HG02588 (cell line): ENCODE measurements at regions not wholly inside any gene's neighbourhood (a gene's known extent, or its start where the extent isn't known, plus 50 kb on each side); places are given as distances from the start of the nearest gene placed in this dataset.

ENCODE experiments used
- ATAC-seq: cut with Tn5 transposase; IDR thresholded peaks from one replicate; pipeline ENCODE4 v1.9.1; 2021; ENCODE audit warnings: mild to moderate bottlenecking, moderate library complexity; ENCODE audit not compliant: unreplicated experiment

- no peak for ATAC-seq
Observed at GRCh38 chr7:113715981-113716856, 202.6 kb downstream of the PPP1R3A start.

GRCh38 chr7:113715262-113715661, 203.5 kb downstream of the PPP1R3A start:
- ATAC-seq = no peak

- peak; percentile 98 for ATAC-seq
Observed at GRCh38 chr7:113710310-113711096, 208.3 kb downstream of the PPP1R3A start.

- ATAC-seq = no peak
Observed at GRCh38 chr7:113705439-113705838, 213.4 kb downstream of the PPP1R3A start.

GRCh38 chr7:113698556-113699220, 220.1 kb downstream of the PPP1R3A start:
- ATAC-seq = no peak

GRCh38 chr7:113694149-113694548, 224.7 kb downstream of the PPP1R3A start:
- ATAC-seq = no peak

GRCh38 chr7:113684165-113684564, 234.6 kb downstream of the PPP1R3A start:
- no peak for ATAC-seq

- ATAC-seq = no peak
Observed at GRCh38 chr7:113677811-113678210, 241.0 kb downstream of the PPP1R3A start.

GRCh38 chr7:113664867-113665266, 253.9 kb downstream of the PPP1R3A start:
- ATAC-seq = no peak

- ATAC-seq = no peak
Observed at GRCh38 chr7:113659416-113659815, 259.4 kb downstream of the PPP1R3A start.

GRCh38 chr7:113657603-113658002, 261.2 kb downstream of the PPP1R3A start:
- ATAC-seq = peak; percentile 82

GRCh38 chr7:113652501-113652900, 266.3 kb downstream of the PPP1R3A start:
- no peak for ATAC-seq

- ATAC-seq = no peak
Observed at GRCh38 chr7:113649556-113649955, 269.3 kb downstream of the PPP1R3A start.

- no peak for ATAC-seq
Observed at GRCh38 chr7:113639221-113639620, 279.6 kb downstream of the PPP1R3A start.

- ATAC-seq = no peak
Observed at GRCh38 chr7:113636727-113637421, 281.9 kb downstream of the PPP1R3A start.

GRCh38 chr7:113635492-113635891, 283.3 kb downstream of the PPP1R3A start:
- no peak for ATAC-seq

- ATAC-seq = no peak
Observed at GRCh38 chr7:113633073-113633472, 285.7 kb downstream of the PPP1R3A start.

- ATAC-seq = no peak
Observed at GRCh38 chr7:113628948-113629847, 289.6 kb downstream of the PPP1R3A start.

- no peak for ATAC-seq
Observed at GRCh38 chr7:113625494-113626102, 293.2 kb downstream of the PPP1R3A start.
